GM18505 (cell line): ENCODE measurements at regions not wholly inside any gene's neighbourhood (a gene's known extent, or its start where the extent isn't known, plus 50 kb on each side); places are given as distances from the start of the nearest gene placed in this dataset.
"Not testable (repeated sequence)": the region's sequence is repeated elsewhere in the genome, so short reads cannot be mapped to it uniquely, and the experiment has no call there.

Source experiments
- ATAC-seq: cut with Tn5 transposase; IDR thresholded peaks from one replicate; pipeline ENCODE4 v1.9.1; 2021; ENCODE audit not compliant: unreplicated experiment
- POLR2A ChIP-seq: IDR thresholded peaks from 4 replicates; pipeline ENCODE4 v1.6.1; 2011; ENCODE audit warnings: borderline replicate concordance; ENCODE audit not compliant: insufficient read depth, insufficient read length; ENCODE audit errors: extremely low read depth

GRCh38 chr3:162385387-162385786, 888.8 kb downstream of the OTOL1 start:
- ATAC-seq: no peak
- TF ChIP-seq POLR2A: no peak

- no peak for TF ChIP-seq POLR2A
- no peak for ATAC-seq
These were observed 894.3 kb downstream of the OTOL1 start for GRCh38 chr3:162390891-162391290.

- no peak for TF ChIP-seq POLR2A
- ATAC-seq: no peak
These were observed 894.7 kb downstream of the OTOL1 start for GRCh38 chr3:162391301-162391700.

GRCh38 chr3:162395496-162395895, 898.9 kb downstream of the OTOL1 start:
- TF ChIP-seq POLR2A: no peak

GRCh38 chr3:162398554-162398953, 901.9 kb downstream of the OTOL1 start:
- no peak for ATAC-seq
- no peak for TF ChIP-seq POLR2A

More at GRCh38 chr3:162395496-162395895, 898.9 kb downstream of the OTOL1 start:
- ATAC-seq: no peak

GRCh38 chr3:162400697-162401096, 904.1 kb downstream of the OTOL1 start:
- no peak for ATAC-seq

GRCh38 chr3:162411556-162411955, 914.9 kb downstream of the OTOL1 start:
- ATAC-seq: not testable (repeated sequence)

More at GRCh38 chr3:162400697-162401096, 904.1 kb downstream of the OTOL1 start:
- TF ChIP-seq POLR2A: no peak

GRCh38 chr3:162421721-162422120, 925.1 kb downstream of the OTOL1 start:
- no peak for ATAC-seq

GRCh38 chr3:162428192-162428591, 931.6 kb downstream of the OTOL1 start:
- no peak for TF ChIP-seq POLR2A

More at GRCh38 chr3:162421721-162422120, 925.1 kb downstream of the OTOL1 start:
- TF ChIP-seq POLR2A: no peak

GRCh38 chr3:162435750-162436149, 939.1 kb downstream of the OTOL1 start:
- no peak for ATAC-seq

More at GRCh38 chr3:162428192-162428591, 931.6 kb downstream of the OTOL1 start:
- ATAC-seq: no peak

GRCh38 chr3:162436826-162437225, 940.2 kb downstream of the OTOL1 start:
- ATAC-seq: no peak
- TF ChIP-seq POLR2A: no peak

More at GRCh38 chr3:162435750-162436149, 939.1 kb downstream of the OTOL1 start:
- no peak for TF ChIP-seq POLR2A

GRCh38 chr3:162437480-162437879, 940.9 kb downstream of the OTOL1 start:
- no peak for TF ChIP-seq POLR2A
- no peak for ATAC-seq

- no peak for TF ChIP-seq POLR2A
- ATAC-seq: no peak
These were observed 945.1 kb downstream of the OTOL1 start for GRCh38 chr3:162441716-162442115.

GRCh38 chr3:162443376-162443775, 946.8 kb downstream of the OTOL1 start:
- ATAC-seq: no peak

GRCh38 chr3:162468791-162469190, 972.2 kb downstream of the OTOL1 start:
- no peak for TF ChIP-seq POLR2A
- ATAC-seq: no peak

More at GRCh38 chr3:162443376-162443775, 946.8 kb downstream of the OTOL1 start:
- no peak for TF ChIP-seq POLR2A

GRCh38 chr3:162487138-162487537, 990.5 kb downstream of the OTOL1 start:
- ATAC-seq: no peak
- no peak for TF ChIP-seq POLR2A

GRCh38 chr3:162489853-162490252, 993.2 kb downstream of the OTOL1 start:
- ATAC-seq: no peak
- no peak for TF ChIP-seq POLR2A
